ENCODE measurements at regions not wholly inside any gene's neighbourhood (a gene's known extent, or its start where the extent isn't known, plus 50 kb on each side); places are given as distances from the start of the nearest gene placed in this dataset.

- TF ChIP-seq POLR2AphosphoS5 (IDR thresholded peaks at IDR 0.05; ENCODE audit: low read depth, low read length) (no peak), POLR2A (IDR thresholded peaks at IDR 0.05; ENCODE audit: low read depth, low read length) (no peak)
Observed at GRCh38 chr2:194867328-194867727, 789.7 kb upstream of the SLC39A10 start.

Data from GM12892 (cell line).